HG03342 (cell line): ENCODE measurements at regions not wholly inside any gene's neighbourhood (a gene's known extent, or its start where the extent isn't known, plus 50 kb on each side); places are given as distances from the start of the nearest gene placed in this dataset.
"Not testable (repeated sequence)": the region's sequence is repeated elsewhere in the genome, so short reads cannot be mapped to it uniquely, and the experiment has no call there.

Experiments used
- ATAC-seq: cut with Tn5 transposase; IDR thresholded peaks from one replicate; pipeline ENCODE4 v1.9.1; 2021; ENCODE audit warnings: mild to moderate bottlenecking, moderate library complexity; ENCODE audit not compliant: unreplicated experiment

DNA sequence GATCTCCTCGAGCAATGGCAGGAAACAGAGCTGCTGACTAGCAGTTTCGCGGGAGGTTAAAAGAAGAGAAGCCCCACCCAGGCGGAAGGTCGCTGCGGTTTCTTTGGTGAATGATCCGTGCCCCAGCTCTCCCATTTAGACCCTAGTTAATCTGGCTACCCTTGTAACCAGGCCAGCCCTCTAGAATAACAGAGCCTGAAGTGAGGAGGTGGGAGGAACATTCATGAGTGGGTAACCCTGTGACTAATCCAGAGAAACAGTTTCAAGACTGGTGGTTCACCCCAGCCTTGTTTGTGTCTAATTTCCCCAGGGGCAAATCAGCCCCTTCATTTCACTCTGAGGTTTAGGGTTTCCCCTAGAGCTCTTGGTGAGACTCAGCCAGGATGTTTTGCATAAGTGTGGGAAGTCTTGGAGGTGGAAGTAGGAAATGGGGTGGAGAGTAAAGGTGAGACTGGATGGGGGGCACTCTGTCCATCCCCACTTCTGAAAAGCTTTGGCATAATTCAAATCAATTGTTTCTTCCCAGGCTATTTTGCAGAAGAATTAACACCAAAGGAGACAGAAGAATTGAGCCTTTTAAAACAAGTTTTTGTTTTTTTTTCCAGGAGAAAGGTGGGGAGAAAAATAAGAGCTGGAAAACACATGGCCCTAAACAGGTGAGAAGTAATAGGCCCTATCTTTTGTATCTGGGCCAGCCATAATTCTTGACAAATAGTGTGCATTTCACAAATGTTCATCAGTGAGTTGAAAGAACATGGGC lies 303.1 kb downstream of the RPLP1 start:
- peak; percentile 87 for ATAC-seq

GRCh38 chr15:69756440-69756839 lies 303.8 kb downstream of the RPLP1 start:
- ATAC-seq = no peak

GRCh38 chr15:69757186-69757585 lies 304.6 kb downstream of the RPLP1 start:
- ATAC-seq = no peak

DNA sequence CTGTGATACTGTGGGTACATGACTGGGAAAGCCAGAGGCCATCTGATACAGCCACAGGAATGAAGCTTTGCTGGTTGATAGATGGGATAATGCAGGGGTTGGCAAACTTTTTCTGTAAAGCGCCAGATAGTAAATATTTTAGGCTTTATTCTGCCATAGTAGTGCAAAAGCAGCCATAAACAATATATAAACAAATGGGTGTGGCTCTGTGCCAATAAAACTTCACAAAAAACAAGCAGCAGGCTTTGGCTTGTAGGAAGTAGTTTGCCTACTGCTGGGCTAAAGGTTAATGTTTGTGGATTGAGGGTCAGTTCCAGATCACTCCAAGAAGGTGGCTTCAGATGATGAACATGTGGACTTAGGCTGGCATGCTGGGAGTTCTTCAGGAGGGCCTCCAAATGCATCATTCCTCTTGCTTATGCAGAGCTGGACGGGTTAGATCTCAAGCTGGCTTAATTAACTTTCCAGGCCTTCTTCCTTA lies 305.7 kb downstream of the RPLP1 start:
- ATAC-seq = no peak

DNA sequence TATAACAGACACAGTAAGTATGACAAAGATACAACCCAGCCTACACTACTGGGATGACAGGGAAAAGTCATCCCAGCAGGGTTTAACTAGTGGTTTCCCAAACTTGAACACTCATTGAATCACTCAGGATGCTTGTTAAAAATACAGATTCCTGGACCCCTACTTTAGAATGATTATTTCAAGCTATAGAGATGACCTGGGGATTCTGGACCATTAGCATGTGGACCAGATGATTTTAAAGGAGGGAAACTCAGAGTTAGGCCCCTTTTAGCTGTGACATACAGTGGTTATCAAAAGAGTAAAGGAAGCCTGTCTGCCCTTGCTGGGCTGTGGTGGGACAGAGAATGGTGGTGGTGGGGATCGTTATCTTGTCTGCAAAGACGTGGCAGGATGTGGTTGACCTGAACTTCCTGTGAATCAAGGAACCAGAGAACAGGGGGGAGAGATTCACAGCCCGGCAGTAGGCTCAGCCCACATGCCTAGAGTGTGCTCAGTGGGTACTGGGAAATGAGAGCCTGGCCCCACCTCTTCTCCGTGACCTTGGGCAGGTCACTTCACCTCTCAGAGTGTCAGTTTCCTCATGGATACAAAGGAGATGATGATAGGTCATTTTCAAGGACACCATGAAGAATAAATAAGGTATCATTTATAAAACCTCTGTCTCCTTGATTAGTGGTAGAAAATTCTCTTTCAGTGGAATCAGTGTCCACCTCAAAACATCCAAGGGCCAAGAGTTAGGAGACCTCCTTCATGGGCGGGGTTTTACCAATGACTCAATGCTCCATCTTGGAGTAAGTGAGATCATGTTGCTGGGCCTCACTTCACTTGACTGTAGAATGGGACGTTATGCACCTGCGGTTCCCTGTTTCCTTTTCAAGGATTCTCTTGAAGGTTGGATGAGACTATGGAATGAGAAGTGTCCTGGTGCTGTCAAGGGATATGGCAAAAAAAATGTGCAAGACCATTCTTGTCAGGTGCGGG lies 306.5 kb downstream of the RPLP1 start:
- ATAC-seq = no peak

- no peak for ATAC-seq
Measured at GRCh38 chr15:69760258-69760845, 307.7 kb downstream of the RPLP1 start.

DNA sequence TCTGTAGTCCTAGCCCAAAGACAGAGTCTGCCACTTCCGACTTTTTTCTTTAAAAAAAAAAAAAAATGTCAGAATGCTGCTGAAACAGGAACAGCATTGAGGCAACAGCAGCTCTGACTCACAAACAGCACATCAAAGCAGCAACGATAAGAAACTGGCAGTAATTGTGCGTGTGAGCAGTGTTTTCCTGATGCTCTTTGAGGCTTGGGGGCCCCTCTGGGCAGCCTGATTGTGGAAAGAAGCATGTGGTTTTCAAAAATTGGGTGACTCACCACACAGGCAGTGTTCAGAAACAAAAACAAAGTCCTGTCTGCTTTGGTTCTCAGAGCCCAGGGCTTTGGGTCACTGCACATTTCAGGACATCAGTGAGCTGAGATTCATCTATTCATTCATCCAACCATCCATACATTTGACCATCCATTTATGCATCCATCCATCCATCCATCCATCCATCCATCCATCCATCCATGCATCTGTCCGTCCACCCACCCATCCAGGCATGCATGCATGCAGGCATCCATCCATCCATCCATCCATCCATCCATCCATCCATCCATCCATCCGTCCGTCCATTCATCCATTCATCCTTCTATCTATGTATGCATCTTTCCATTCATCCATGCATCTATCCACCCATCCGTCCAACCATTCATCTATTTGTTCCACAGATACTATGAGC lies 308.4 kb downstream of the RPLP1 start:
- peak; percentile 61 for ATAC-seq

DNA sequence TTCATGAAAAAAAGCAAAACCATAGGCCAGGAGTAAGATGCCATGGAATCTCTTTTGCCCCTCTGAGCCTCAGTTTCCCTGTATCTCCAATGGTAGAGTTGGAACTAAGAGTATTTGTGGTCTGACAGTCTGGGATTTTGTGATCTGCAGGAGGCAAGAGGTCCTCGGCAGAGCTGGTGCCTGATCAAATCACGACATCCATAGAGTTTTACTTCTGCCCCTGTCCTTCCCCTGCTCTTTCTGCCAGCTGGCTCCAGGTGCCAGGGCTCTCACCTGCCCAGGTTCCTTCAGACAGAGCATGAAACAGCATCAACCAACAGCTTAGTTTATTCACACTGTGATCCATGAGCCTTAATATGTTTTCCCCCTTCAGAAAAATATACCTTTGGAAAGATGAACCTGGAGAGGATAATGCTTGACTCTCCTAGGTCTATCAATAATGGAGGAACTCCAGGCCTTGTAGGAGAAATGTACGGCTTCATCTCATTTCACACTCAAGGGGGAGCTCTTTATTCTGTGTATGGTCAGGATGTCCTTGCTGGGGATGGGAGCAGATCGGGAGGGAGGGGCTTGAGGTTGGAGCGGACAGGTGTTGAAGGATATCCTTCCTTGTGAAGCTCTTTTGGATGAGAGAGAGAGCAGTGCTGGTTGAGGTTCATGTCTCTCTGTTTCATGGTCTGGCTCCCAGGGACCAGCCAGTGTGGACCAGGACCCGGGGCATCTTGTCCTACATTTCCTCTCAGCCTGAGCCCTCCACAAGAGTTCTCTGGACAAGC lies 309.9 kb downstream of the RPLP1 start:
- no peak for ATAC-seq

- no peak for ATAC-seq
Measured at GRCh38 chr15:69763831-69764230, 311.2 kb downstream of the RPLP1 start.

GRCh38 chr15:69766156-69766555 lies 313.5 kb downstream of the RPLP1 start:
- ATAC-seq = no peak

DNA sequence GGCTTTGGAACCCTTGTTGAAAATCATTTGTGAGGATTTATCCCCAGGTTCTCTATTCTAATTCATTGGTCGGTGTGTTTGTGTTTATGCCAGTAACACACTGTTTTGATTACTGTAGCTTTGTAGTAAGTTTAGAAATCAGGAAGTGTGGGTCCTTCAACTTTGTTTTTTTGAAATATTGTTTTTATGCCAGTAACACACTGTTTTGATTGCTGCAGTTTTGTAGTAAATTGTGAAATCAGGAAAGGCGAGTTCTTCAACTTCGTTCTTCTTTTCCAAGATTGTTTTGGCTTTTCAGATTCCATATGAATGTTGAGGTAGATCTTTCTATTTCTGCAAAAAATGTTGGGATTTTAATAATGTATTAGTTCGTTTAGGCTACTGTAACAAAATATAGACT lies 314.6 kb downstream of the RPLP1 start:
- no peak for ATAC-seq

- not testable (repeated sequence) for ATAC-seq
Measured at GRCh38 chr15:69769336-69769735, 316.7 kb downstream of the RPLP1 start.

DNA sequence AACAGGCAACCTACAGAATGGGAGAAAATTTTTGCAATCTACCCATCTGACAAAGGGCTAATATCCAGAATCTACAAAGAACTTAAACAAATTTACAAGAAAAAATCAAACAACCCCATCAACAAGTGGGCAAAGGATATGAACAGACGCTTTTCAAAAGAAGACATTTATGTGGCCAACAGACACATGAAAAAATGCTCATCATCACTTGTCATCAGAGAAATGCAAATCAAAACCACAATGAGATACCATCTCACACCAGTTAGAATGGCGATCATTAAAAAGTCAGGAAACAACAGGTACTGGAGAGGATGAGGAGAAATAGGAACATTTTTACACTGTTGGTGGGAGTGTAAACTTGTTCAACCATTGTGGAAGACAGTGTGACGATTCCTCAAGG lies 321.6 kb downstream of the RPLP1 start:
- not testable (repeated sequence) for ATAC-seq

GRCh38 chr15:69774711-69775110 lies 322.1 kb downstream of the RPLP1 start:
- not testable (repeated sequence) for ATAC-seq

DNA sequence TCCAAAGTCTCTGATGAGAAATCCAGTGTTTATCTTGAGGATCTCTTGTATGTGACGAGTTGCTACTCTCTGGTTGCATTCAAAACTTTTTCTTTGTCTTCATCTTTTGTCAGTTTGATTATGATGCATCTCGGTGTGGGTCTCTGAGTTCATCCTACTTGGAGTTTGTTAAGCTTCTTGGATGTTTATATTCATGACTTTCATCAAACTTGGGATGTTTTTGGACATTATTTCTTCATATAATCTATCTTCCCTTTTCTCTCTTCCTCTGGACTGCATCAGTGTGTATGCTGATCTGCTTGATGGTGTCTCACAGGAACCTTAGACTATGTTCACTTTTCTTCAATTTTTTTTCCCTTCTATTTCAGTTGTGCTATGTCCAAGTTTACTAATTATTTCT lies 320.4 kb downstream of the TLE3 start:
- no peak for ATAC-seq

DNA sequence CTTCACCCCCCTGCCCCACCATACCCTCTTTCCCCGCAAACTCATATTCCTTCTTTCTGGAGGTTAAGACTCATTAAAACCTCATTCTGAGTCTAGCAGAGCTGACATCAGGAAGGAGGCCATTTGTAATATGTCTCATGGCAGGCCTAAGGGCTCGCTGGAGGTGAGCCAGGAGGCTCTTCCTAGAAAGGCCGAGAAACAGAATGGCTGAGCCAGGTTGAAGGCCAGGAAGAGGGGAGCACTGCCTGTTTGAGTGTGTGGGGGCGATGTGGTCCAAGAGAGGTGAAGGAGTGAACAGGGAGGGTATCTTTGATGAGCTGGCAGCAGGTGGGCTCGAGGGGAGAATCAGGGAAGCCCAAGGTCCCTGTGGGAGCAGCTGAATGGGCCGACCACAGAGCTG lies 317.3 kb downstream of the TLE3 start:
- ATAC-seq = no peak

DNA sequence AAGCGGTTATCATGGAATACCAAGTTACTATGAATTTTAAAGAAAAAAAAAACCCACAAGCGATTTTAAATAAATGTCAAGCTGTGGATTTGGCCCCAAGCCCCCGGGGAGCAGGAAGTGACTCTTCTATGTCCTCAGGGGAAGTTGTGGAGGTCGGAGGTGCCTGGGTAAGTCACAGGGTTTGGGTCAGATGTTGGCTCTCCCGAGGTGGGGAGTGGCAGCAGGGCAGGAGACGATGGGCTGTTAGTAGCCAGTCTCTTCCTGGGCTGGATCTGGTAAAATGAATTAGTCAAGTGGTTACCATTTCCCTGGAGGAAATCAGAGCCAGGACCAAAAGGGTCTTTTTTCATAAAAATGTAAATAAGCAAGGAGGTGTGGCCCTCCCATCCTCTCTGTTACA lies 316.7 kb downstream of the TLE3 start:
- no peak for ATAC-seq

GRCh38 chr15:69781411-69782125 lies 316.1 kb downstream of the TLE3 start:
- no peak for ATAC-seq

GRCh38 chr15:69782139-69782658 lies 315.5 kb downstream of the TLE3 start:
- no peak for ATAC-seq
